ENCODE measurements at regions not wholly inside any gene's neighbourhood (a gene's known extent, or its start where the extent isn't known, plus 50 kb on each side); places are given as distances from the start of the nearest gene placed in this dataset.

DNA sequence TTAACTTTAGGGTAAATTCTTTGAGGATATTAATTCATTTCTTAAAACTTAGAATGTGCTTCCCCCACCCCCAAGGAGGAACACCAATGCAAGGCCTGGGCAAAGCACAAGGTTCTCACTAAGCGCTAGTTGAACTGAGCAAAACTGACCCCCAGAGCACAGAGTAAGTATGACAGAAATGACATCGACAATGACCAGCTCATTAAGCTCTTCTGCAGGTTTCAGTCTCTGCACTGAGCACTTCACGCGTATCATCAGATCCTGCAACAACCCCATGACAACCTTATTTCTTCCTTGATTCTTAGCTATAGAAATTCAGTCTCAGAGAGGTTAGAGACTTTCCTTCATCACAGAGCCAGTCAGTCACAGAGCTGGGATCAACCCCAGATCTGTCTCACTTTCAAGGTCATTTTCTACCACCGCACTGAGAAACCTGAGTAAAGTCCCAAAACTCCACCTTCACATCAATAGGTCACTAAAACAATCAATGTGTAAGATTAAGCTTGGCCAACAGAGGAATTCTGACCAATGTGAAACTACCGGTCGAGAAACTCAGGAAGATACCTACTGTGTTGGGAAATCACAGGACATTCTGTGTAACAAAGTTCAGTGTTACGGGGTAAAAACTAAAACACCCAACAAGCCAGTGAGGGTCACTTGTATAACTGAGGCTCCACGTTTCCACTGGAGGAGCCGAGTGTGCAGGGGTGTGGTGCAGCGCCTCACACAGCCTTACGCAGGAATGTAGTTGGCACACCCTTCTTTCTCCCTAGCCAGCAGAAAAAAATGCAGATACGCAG, 129.0 kb upstream of the FOXQ1 start:
- H3K4me2 ChIP-seq (replicated peaks; ENCODE audit: extremely low read depth, low read length, poor library complexity, severe bottlenecking): no peak overlapping the region
- no peaks in the 10 kb centered on the region for H3K4me1 Mint-ChIP-seq
- TF ChIP-seq CTCF (IDR thresholded peaks at IDR 0.05): no peak
- no peak for DNase-seq
- no peaks in the 10 kb centered on the region for H3K79me2 ChIP-seq (ENCODE audit: insufficient read depth, low read length)
- no peaks in the 10 kb centered on the region for H3K36me3 ChIP-seq (replicated peaks in 1 of 2; ENCODE audit: control insufficient read depth in 1 of 2, insufficient read depth in 2 of 2, low read length in 2 of 2)
- no peak overlapping the region for H2AFZ ChIP-seq (ENCODE audit: insufficient read depth, low read depth, low read length, poor library complexity, severe bottlenecking)
- H3K27me3 ChIP-seq (ENCODE audit: control insufficient read depth in 2 of 2, insufficient read depth in 2 of 2, low read length in 2 of 2): no peaks in the 10 kb centered on the region
- no peak overlapping the region for H3K27ac ChIP-seq (ENCODE audit: low read depth in 1 of 2, low read length in 2 of 2)
- intact Hi-C loops (cut with micrococcal nuclease): no loop called here
- no peaks in the 10 kb centered on the region for H3K36me3 Mint-ChIP-seq
- no peak overlapping the region for H3K4me3 ChIP-seq (replicated peaks in 1 of 3; ENCODE audit: low read depth in 2 of 3, low read length in 3 of 3)
- H4K20me1 ChIP-seq (ENCODE audit: insufficient read depth, low read length): no peaks in the 10 kb centered on the region
- no peaks in the 10 kb centered on the region for H3K9me3 ChIP-seq (replicated peaks in 1 of 2; ENCODE audit: control insufficient read depth in 1 of 2, insufficient read depth in 1 of 2, low read length in 2 of 2)
- H3K27me3 Mint-ChIP-seq (ENCODE audit: low read depth in 3 of 3): peaks cover 0 to 1% (median 1%) of the 10 kb centered on the region in 3 donors
- no peaks in the 10 kb centered on the region for H3K4me1 ChIP-seq (ENCODE audit: control insufficient read depth in 1 of 2, insufficient read depth in 2 of 2, low read length in 2 of 2)
- 94% methylated on average over 2 of the region's 13 CpGs for WGBS (ENCODE audit: insufficient coverage)
- no peak overlapping the region for H3K9ac ChIP-seq (ENCODE audit: insufficient read depth, low read length, poor library complexity, severe bottlenecking)
- H3K4me3 Mint-ChIP-seq: no peak overlapping the region
- H3K9me3 Mint-ChIP-seq: peaks cover 0 to 2% (median 0%) of the 10 kb centered on the region in 7 donors
- no peak overlapping the region for H3K27ac Mint-ChIP-seq

- Histone ChIP-seq H3K27me3 (ENCODE audit: control insufficient read depth in 2 of 2, insufficient read depth in 2 of 2, low read length in 2 of 2) (no peaks in the 10 kb centered on the region), H3K36me3 (replicated peaks in 1 of 2; ENCODE audit: control insufficient read depth in 1 of 2, insufficient read depth in 2 of 2, low read length in 2 of 2) (no peaks in the 10 kb centered on the region), H3K79me2 (ENCODE audit: insufficient read depth, low read length) (no peaks in the 10 kb centered on the region), H4K20me1 (ENCODE audit: insufficient read depth, low read length) (no peaks in the 10 kb centered on the region), H3K4me2 (replicated peaks; ENCODE audit: extremely low read depth, low read length, poor library complexity, severe bottlenecking) (no peak overlapping the region), H3K4me1 (ENCODE audit: control insufficient read depth in 1 of 2, insufficient read depth in 2 of 2, low read length in 2 of 2) (no peaks in the 10 kb centered on the region), H3K4me3 (replicated peaks in 1 of 3; ENCODE audit: low read depth in 2 of 3, low read length in 3 of 3) (no peak overlapping the region), H3K9me3 (replicated peaks in 1 of 2; ENCODE audit: control insufficient read depth in 1 of 2, insufficient read depth in 1 of 2, low read length in 2 of 2) (no peaks in the 10 kb centered on the region), H2AFZ (ENCODE audit: insufficient read depth, low read depth, low read length, poor library complexity, severe bottlenecking) (no peak overlapping the region), H3K27ac (ENCODE audit: low read depth in 1 of 2, low read length in 2 of 2) (no peak overlapping the region), H3K9ac (ENCODE audit: insufficient read depth, low read length, poor library complexity, severe bottlenecking) (no peak overlapping the region)
- no peak for TF ChIP-seq CTCF (IDR thresholded peaks at IDR 0.05)
- intact Hi-C loops (cut with micrococcal nuclease): no loop called here
- Mint-ChIP-seq H3K4me3 (no peak overlapping the region), H3K27me3 (ENCODE audit: low read depth in 3 of 3) (peaks cover 0 to 3% (median 1%) of the 10 kb centered on the region in 3 donors), H3K9me3 (peaks cover 0 to 2% (median 0%) of the 10 kb centered on the region in 7 donors), H3K4me1 (no peaks in the 10 kb centered on the region), H3K36me3 (no peaks in the 10 kb centered on the region), H3K27ac (no peak overlapping the region)
- no CpG with 5 or more reads among the region's 4 CpGs for WGBS (ENCODE audit: insufficient coverage)
- no peak for DNase-seq
These were observed 129.8 kb upstream of the FOXQ1 start for GRCh38 chr6:1181939-1182605.
